ENCODE measurements at regions not wholly inside any gene's neighbourhood (a gene's known extent, or its start where the extent isn't known, plus 50 kb on each side); places are given as distances from the start of the nearest gene placed in this dataset.
"Not testable (repeated sequence)": the region's sequence is repeated elsewhere in the genome, so short reads cannot be mapped to it uniquely, and the experiment has no call there.

- not testable (repeated sequence) for H3K9me3 ChIP-seq (ENCODE audit: insufficient read depth, low read depth, low read length); H3K4me3 ChIP-seq (ENCODE audit: low read depth, low read length); H2BK120ac ChIP-seq (ENCODE audit: insufficient read depth, low read length, poor library complexity); H4K12ac ChIP-seq (ENCODE audit: low read depth, low read length); H3K27me3 ChIP-seq (ENCODE audit: insufficient read depth, low read length); H3K9ac ChIP-seq (ENCODE audit: low read length); H3K4ac ChIP-seq (ENCODE audit: low read depth, low read length); H4K8ac ChIP-seq (ENCODE audit: low read depth, low read length); H2BK5ac ChIP-seq (ENCODE audit: low read depth, low read length, poor library complexity); H3K23ac ChIP-seq (ENCODE audit: low read length); H3K79me1 ChIP-seq (ENCODE audit: low read length); DNase-seq; H2AFZ ChIP-seq (ENCODE audit: insufficient read depth, low read length, poor library complexity); H3K79me2 ChIP-seq (ENCODE audit: control insufficient read depth, insufficient read depth, low read length, poor library complexity); H4K91ac ChIP-seq (ENCODE audit: low read depth, low read length); H2AK5ac ChIP-seq (ENCODE audit: low read length); H3K18ac ChIP-seq (ENCODE audit: low read length); H2BK12ac ChIP-seq (ENCODE audit: low read length); H3K27ac ChIP-seq (ENCODE audit: low read depth, low read length); H3K4me2 ChIP-seq (ENCODE audit: low read length); H3K14ac ChIP-seq (ENCODE audit: low read length); H3K4me1 ChIP-seq (ENCODE audit: control insufficient read depth in 1 of 2, insufficient read depth in 2 of 2, low read length in 2 of 2); H3K36me3 ChIP-seq (ENCODE audit: control insufficient read depth in 1 of 2, insufficient read depth in 2 of 2, low read length in 2 of 2)
- WGBS (ENCODE audit: extremely low coverage, insufficient coverage, insufficient read length) = 100% methylated on average over 4 of the region's 4 CpGs
Measured at GRCh38 chr20:30584403-30584802, 673.1 kb upstream of the DEFB115 start.

- H3K4ac ChIP-seq (ENCODE audit: low read depth, low read length); H2BK12ac ChIP-seq (ENCODE audit: low read length); H2BK5ac ChIP-seq (ENCODE audit: low read depth, low read length, poor library complexity); H3K9ac ChIP-seq (ENCODE audit: low read length); H3K23ac ChIP-seq (ENCODE audit: low read length); H2BK120ac ChIP-seq (ENCODE audit: insufficient read depth, low read length, poor library complexity); H4K91ac ChIP-seq (ENCODE audit: low read depth, low read length); H3K27me3 ChIP-seq (ENCODE audit: insufficient read depth, low read length); H3K27ac ChIP-seq (ENCODE audit: low read depth, low read length); H3K4me1 ChIP-seq (ENCODE audit: control insufficient read depth in 1 of 2, insufficient read depth in 2 of 2, low read length in 2 of 2); H3K14ac ChIP-seq (ENCODE audit: low read length); H2AK5ac ChIP-seq (ENCODE audit: low read length); H2AFZ ChIP-seq (ENCODE audit: insufficient read depth, low read length, poor library complexity); H3K79me2 ChIP-seq (ENCODE audit: control insufficient read depth, insufficient read depth, low read length, poor library complexity); H3K9me3 ChIP-seq (ENCODE audit: insufficient read depth, low read depth, low read length); H3K18ac ChIP-seq (ENCODE audit: low read length); H3K36me3 ChIP-seq (ENCODE audit: control insufficient read depth in 1 of 2, insufficient read depth in 2 of 2, low read length in 2 of 2); H3K79me1 ChIP-seq (ENCODE audit: low read length); H4K12ac ChIP-seq (ENCODE audit: low read depth, low read length): not testable (repeated sequence)
- DNase-seq = peak; percentile 13 to 23
- WGBS (ENCODE audit: extremely low coverage, insufficient coverage, insufficient read length) = no CpG with 5 or more reads among the region's 49 CpGs
- peak overlapping the region; percentile 61 for H3K4me2 ChIP-seq (ENCODE audit: low read length)
- H4K8ac ChIP-seq (ENCODE audit: low read depth, low read length) = peak overlapping the region; percentile 60
- peak overlapping the region; percentile 59 for H3K4me3 ChIP-seq (ENCODE audit: low read depth, low read length)
Measured at GRCh38 chr20:30585244-30585796, 672.1 kb upstream of the DEFB115 start.

- WGBS (ENCODE audit: extremely low coverage, insufficient coverage, insufficient read length) = no CpG with 5 or more reads among the region's 30 CpGs
- not testable (repeated sequence) for H4K8ac ChIP-seq (ENCODE audit: low read depth, low read length); H3K79me1 ChIP-seq (ENCODE audit: low read length); H2BK5ac ChIP-seq (ENCODE audit: low read depth, low read length, poor library complexity); DNase-seq; H3K27me3 ChIP-seq (ENCODE audit: insufficient read depth, low read length); H3K79me2 ChIP-seq (ENCODE audit: control insufficient read depth, insufficient read depth, low read length, poor library complexity); H2AK5ac ChIP-seq (ENCODE audit: low read length); H4K12ac ChIP-seq (ENCODE audit: low read depth, low read length); H3K9ac ChIP-seq (ENCODE audit: low read length); H4K91ac ChIP-seq (ENCODE audit: low read depth, low read length); H3K36me3 ChIP-seq (ENCODE audit: control insufficient read depth in 1 of 2, insufficient read depth in 2 of 2, low read length in 2 of 2); H3K4me3 ChIP-seq (ENCODE audit: low read depth, low read length); H3K9me3 ChIP-seq (ENCODE audit: insufficient read depth, low read depth, low read length); H3K4me1 ChIP-seq (ENCODE audit: control insufficient read depth in 1 of 2, insufficient read depth in 2 of 2, low read length in 2 of 2); H3K23ac ChIP-seq (ENCODE audit: low read length); H2AFZ ChIP-seq (ENCODE audit: insufficient read depth, low read length, poor library complexity); H2BK120ac ChIP-seq (ENCODE audit: insufficient read depth, low read length, poor library complexity); H3K4ac ChIP-seq (ENCODE audit: low read depth, low read length); H2BK12ac ChIP-seq (ENCODE audit: low read length); H3K18ac ChIP-seq (ENCODE audit: low read length); H3K27ac ChIP-seq (ENCODE audit: low read depth, low read length); H3K14ac ChIP-seq (ENCODE audit: low read length)
- H3K4me2 ChIP-seq (ENCODE audit: low read length) = peak overlapping the region; percentile 30
Measured at GRCh38 chr20:30586178-30586577, 671.3 kb upstream of the DEFB115 start.

GRCh38 chr20:30593572-30593971 is 663.9 kb upstream of the DEFB115 start:
- no CpG with 5 or more reads among the region's 22 CpGs for WGBS (ENCODE audit: extremely low coverage, insufficient coverage, insufficient read length)
- Histone ChIP-seq H3K4me1 (ENCODE audit: control insufficient read depth in 1 of 2, insufficient read depth in 2 of 2, low read length in 2 of 2) (no peaks in the 10 kb centered on the region), H2BK120ac (ENCODE audit: insufficient read depth, low read length, poor library complexity) (no peak overlapping the region), H3K79me2 (ENCODE audit: control insufficient read depth, insufficient read depth, low read length, poor library complexity) (no peaks in the 10 kb centered on the region), H2AFZ (ENCODE audit: insufficient read depth, low read length, poor library complexity) (no peak overlapping the region), H3K27me3 (ENCODE audit: insufficient read depth, low read length) (no peaks in the 10 kb centered on the region), H2BK12ac (ENCODE audit: low read length) (no peak overlapping the region), H3K4ac (ENCODE audit: low read depth, low read length) (no peak overlapping the region), H2AK5ac (ENCODE audit: low read length) (no peak overlapping the region), H3K4me2 (ENCODE audit: low read length) (no peak overlapping the region), H4K91ac (ENCODE audit: low read depth, low read length) (no peak overlapping the region), H3K18ac (ENCODE audit: low read length) (no peak overlapping the region), H3K9ac (ENCODE audit: low read length) (no peak overlapping the region), H3K14ac (ENCODE audit: low read length) (no peak overlapping the region), H3K4me3 (ENCODE audit: low read depth, low read length) (no peak overlapping the region), H3K36me3 (ENCODE audit: control insufficient read depth in 1 of 2, insufficient read depth in 2 of 2, low read length in 2 of 2) (no peaks in the 10 kb centered on the region), H3K79me1 (ENCODE audit: low read length) (no peaks in the 10 kb centered on the region), H4K12ac (ENCODE audit: low read depth, low read length) (no peak overlapping the region), H3K27ac (ENCODE audit: low read depth, low read length) (no peak overlapping the region), H3K23ac (ENCODE audit: low read length) (no peak overlapping the region), H3K9me3 (ENCODE audit: insufficient read depth, low read depth, low read length) (peaks cover 20% of the 10 kb centered on the region), H2BK5ac (ENCODE audit: low read depth, low read length, poor library complexity) (no peak overlapping the region), H4K8ac (ENCODE audit: low read depth, low read length) (no peak overlapping the region)
- no peak for DNase-seq

Measured in trophoblast cell (in vitro differentiated cells and primary cell).